Smooth muscle cell (in vitro differentiated cells): ENCODE measurements at regions not wholly inside any gene's neighbourhood (a gene's known extent, or its start where the extent isn't known, plus 50 kb on each side); places are given as distances from the start of the nearest gene placed in this dataset.

ENCODE experiments used
- DNase-seq: peaks from one replicate; lab custom pipeline; 2025; ENCODE audit not compliant: unreplicated experiment; lab: John Stamatoyannopoulos, UW
- H2AFZ ChIP-seq: fragments of 200-600 bp; sonication (generic); 2 replicates; pipeline ENCODE4 v1.6.0; 2016; ENCODE audit warnings: antibody characterized with exemption, low read depth, mild to moderate bottlenecking
- H3F3A ChIP-seq: fragments of 200-600 bp; sonication (generic); 2 replicates; pipeline ENCODE4 v1.6.0; 2017; ENCODE audit warnings: antibody characterized with exemption, low read depth
- H3K27ac ChIP-seq: fragments of 200-600 bp; sonication (generic); 2 replicates; pipeline ENCODE4 v1.5.1; 2016; ENCODE audit warnings: low read depth, mild to moderate bottlenecking
- H3K27me3 ChIP-seq: fragments of 200-600 bp; sonication (generic); 2 replicates; pipeline ENCODE4 v1.6.1; 2016; ENCODE audit warnings: low read depth, mild to moderate bottlenecking
- H3K36me3 ChIP-seq: fragments of 200-600 bp; sonication (generic); 2 replicates; pipeline ENCODE4 v1.5.1; 2016; ENCODE audit warnings: low read depth
- H3K4me1 ChIP-seq: fragments of 200-600 bp; sonication (generic); 2 replicates; pipeline ENCODE4 v1.5.1; 2016; ENCODE audit warnings: low read depth
- H3K4me2 ChIP-seq: fragments of 200-600 bp; sonication (generic); 2 replicates; pipeline ENCODE4 v1.6.0; 2016; ENCODE audit warnings: mild to moderate bottlenecking
- H3K4me3 ChIP-seq: fragments of 200-600 bp; sonication (generic); 2 replicates; pipeline ENCODE4 v1.5.1; 2016; ENCODE audit warnings: mild to moderate bottlenecking
- H3K79me2 ChIP-seq: fragments of 200-600 bp; sonication (generic); 2 replicates; pipeline ENCODE4 v1.6.0; 2016; ENCODE audit warnings: low read depth, mild to moderate bottlenecking
- H3K9ac ChIP-seq: fragments of 200-600 bp; sonication (generic); 2 replicates; pipeline ENCODE4 v1.6.0; 2016; ENCODE audit warnings: low read depth
- H3K9me3 ChIP-seq: fragments of 200-600 bp; sonication (generic); replicated peaks from 2 replicates; pipeline ENCODE4 v1.5.1; 2016; ENCODE audit warnings: low read depth
- H4K20me1 ChIP-seq: fragments of 200-600 bp; sonication (generic); 2 replicates; pipeline ENCODE4 v1.6.0; 2016; ENCODE audit warnings: low read depth
- WGBS: methylation state at CpG from one replicate; pipeline ENCODE4 v1.1.7; 2016; ENCODE audit warnings: low lambda C conversion rate; 5-methylcytosine and 5-hydroxymethylcytosine counted together
- TF ChIP-seq, protein P1 (sequence below): fragments of 200-600 bp; sonication (generic); IDR thresholded peaks from 2 replicates; pipeline ENCODE4 v1.5.1; 2017; ENCODE audit warnings: borderline replicate concordance, mild to moderate bottlenecking, antibody characterized with exemption; ENCODE audit not compliant: insufficient read depth, poor library complexity, severe bottlenecking

DNA sequence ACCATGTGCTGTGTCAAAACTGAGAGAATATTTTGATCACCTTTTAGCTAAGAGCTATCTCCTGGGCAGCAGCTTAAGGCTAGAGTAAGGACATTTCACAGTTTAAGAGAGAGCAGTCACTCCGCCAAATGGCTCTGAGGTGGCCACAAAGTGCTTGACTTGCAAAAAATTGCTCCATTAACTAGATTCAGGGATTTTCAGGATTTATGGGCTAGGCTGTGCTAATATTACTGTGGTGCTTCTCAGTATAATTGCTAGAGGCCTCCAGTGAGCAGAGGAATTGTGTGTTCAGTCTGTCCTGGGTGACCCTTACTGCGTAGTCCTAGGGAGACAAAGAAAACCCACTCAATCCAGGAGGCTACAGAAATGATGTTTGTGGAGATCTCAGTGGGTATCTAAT lies 65.2 kb downstream of the PALM2AKAP2 start:
- Histone ChIP-seq H3K4me2 (no peak overlapping the region), H3K79me2 (peaks cover 12% of the 10 kb centered on the region)
- WGBS, result 91% methylated on average over 2 of the region's 2 CpGs

DNA sequence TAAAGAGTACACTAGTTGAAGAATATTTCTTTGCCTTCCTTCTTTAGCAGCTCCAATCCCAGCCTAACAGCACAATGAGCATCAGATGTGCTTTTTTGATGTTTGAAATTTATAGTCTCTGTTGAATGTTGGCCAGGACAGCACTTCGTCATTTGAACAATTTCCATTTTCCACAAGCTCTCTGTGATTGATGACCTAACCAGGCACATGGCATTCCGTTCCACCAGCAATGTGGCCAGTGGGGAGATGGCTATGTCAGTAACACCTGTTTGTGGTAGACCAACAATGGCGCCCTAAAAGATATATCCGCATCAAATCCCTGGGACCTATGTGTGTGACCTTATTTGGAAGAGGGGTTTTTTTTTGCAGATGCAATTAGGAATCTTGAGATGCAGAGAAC lies 66.8 kb downstream of the PALM2AKAP2 start:
- Histone ChIP-seq H3K36me3 (no peaks in the 10 kb centered on the region), H2AFZ (no peak overlapping the region), H3K27me3 (no peaks in the 10 kb centered on the region), H3K79me2 (peaks cover 13% of the 10 kb centered on the region), H3K4me3 (no peak overlapping the region), H3K9ac (no peak overlapping the region), H3K9me3 (no peaks in the 10 kb centered on the region), H4K20me1 (peaks cover 53% of the 10 kb centered on the region), H3F3A (no peaks in the 10 kb centered on the region), H3K4me2 (no peak overlapping the region), H3K27ac (no peak overlapping the region), H3K4me1 (no peaks in the 10 kb centered on the region)
- TF ChIP-seq, protein P1, sequence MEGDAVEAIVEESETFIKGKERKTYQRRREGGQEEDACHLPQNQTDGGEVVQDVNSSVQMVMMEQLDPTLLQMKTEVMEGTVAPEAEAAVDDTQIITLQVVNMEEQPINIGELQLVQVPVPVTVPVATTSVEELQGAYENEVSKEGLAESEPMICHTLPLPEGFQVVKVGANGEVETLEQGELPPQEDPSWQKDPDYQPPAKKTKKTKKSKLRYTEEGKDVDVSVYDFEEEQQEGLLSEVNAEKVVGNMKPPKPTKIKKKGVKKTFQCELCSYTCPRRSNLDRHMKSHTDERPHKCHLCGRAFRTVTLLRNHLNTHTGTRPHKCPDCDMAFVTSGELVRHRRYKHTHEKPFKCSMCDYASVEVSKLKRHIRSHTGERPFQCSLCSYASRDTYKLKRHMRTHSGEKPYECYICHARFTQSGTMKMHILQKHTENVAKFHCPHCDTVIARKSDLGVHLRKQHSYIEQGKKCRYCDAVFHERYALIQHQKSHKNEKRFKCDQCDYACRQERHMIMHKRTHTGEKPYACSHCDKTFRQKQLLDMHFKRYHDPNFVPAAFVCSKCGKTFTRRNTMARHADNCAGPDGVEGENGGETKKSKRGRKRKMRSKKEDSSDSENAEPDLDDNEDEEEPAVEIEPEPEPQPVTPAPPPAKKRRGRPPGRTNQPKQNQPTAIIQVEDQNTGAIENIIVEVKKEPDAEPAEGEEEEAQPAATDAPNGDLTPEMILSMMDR, result no peak
- DNase-seq, result no peak
- WGBS, result 95% methylated on average over 4 of the region's 4 CpGs

More for the DNA sequence above, 65.2 kb downstream of the PALM2AKAP2 start:
- Histone ChIP-seq H3F3A (no peaks in the 10 kb centered on the region), H3K36me3 (no peaks in the 10 kb centered on the region), H3K4me3 (no peak overlapping the region), H2AFZ (no peak overlapping the region), H3K27ac (no peak overlapping the region), H4K20me1 (peaks cover 47% of the 10 kb centered on the region), H3K9ac (no peak overlapping the region), H3K4me1 (no peaks in the 10 kb centered on the region), H3K27me3 (no peaks in the 10 kb centered on the region), H3K9me3 (no peaks in the 10 kb centered on the region)
- TF ChIP-seq, protein P1, result no peak
- no peak for DNase-seq

DNA sequence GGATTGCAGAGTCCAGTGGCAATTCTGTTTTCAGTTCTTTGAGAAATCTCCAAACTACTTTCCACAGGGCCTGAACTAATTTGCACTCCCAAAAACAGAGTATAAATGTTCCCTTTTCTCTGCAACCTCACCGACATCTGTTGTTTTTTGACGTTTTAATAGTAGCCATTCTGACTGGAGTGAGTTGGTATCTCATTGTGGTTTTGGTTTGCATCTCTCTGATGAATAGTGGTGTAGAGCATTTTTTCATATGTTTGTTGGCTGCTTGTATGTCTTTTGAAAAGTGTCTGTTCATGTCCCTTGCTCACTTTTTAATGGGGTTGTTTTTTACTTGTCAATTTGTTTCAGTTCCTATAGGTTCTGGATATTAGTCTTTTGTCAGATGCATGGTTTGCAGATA lies 72.6 kb downstream of the PALM2AKAP2 start:
- TF ChIP-seq, protein P1, result no peak
- WGBS, result 70% methylated on average over 2 of the region's 2 CpGs
- Histone ChIP-seq H3K4me1 (no peaks in the 10 kb centered on the region), H2AFZ (no peak overlapping the region), H3K4me2 (no peak overlapping the region), H3K9ac (no peak overlapping the region), H3K79me2 (peaks cover 34% of the 10 kb centered on the region), H3K36me3 (no peaks in the 10 kb centered on the region), H3F3A (no peaks in the 10 kb centered on the region), H3K27ac (no peak overlapping the region), H4K20me1 (peaks cover 73% of the 10 kb centered on the region), H3K4me3 (no peak overlapping the region), H3K9me3 (no peaks in the 10 kb centered on the region), H3K27me3 (no peaks in the 10 kb centered on the region)
- DNase-seq, result no peak

GRCh38 chr9:109855540-109855939 lies 75.5 kb downstream of the PALM2AKAP2 start:
- H4K20me1 ChIP-seq, result peaks cover 67% of the 10 kb centered on the region
- H3K36me3 ChIP-seq, result no peaks in the 10 kb centered on the region
- no peak overlapping the region for H3K4me2 ChIP-seq
- TF ChIP-seq, protein P1, result no peak
- H3K4me3 ChIP-seq, result no peak overlapping the region
- DNase-seq, result no peak
- H3K9me3 ChIP-seq, result no peaks in the 10 kb centered on the region
- no peak overlapping the region for H3K9ac ChIP-seq
- no peaks in the 10 kb centered on the region for H3K4me1 ChIP-seq
- peaks cover 52% of the 10 kb centered on the region for H3K79me2 ChIP-seq
- H3K27ac ChIP-seq, result no peak overlapping the region
- no peak overlapping the region for H2AFZ ChIP-seq
- no peaks in the 10 kb centered on the region for H3F3A ChIP-seq
- 86% methylated on average over 2 of the region's 2 CpGs for WGBS
- H3K27me3 ChIP-seq, result no peaks in the 10 kb centered on the region
